HG03342 (cell line): ENCODE measurements at regions not wholly inside any gene's neighbourhood (a gene's known extent, or its start where the extent isn't known, plus 50 kb on each side); places are given as distances from the start of the nearest gene placed in this dataset.
"Not testable (repeated sequence)": the region's sequence is repeated elsewhere in the genome, so short reads cannot be mapped to it uniquely, and the experiment has no call there.

Experiments
- ATAC-seq: cut with Tn5 transposase; IDR thresholded peaks from one replicate; pipeline ENCODE4 v1.9.1; 2021; ENCODE audit warnings: mild to moderate bottlenecking, moderate library complexity; ENCODE audit not compliant: unreplicated experiment

DNA sequence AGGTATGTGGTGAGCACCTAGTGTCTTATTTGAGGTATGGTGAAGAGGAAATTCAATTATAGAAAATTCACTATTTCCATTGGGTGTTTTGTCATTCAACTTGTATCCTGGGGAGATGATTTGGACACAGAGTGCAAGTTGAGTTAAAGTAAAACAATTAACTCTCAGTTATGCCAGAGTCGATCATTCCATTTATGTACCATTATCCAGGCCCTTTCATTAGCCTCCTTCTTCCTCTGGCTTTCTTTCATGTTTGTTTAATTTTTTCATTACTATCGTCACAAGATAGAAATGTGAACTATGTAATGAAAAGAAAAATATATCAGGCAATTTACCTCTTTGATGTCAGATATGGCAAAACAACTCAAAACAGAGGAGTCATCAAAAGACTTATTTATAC lies 1347.2 kb upstream of the NUDT12 start:
- ATAC-seq: no peak

DNA sequence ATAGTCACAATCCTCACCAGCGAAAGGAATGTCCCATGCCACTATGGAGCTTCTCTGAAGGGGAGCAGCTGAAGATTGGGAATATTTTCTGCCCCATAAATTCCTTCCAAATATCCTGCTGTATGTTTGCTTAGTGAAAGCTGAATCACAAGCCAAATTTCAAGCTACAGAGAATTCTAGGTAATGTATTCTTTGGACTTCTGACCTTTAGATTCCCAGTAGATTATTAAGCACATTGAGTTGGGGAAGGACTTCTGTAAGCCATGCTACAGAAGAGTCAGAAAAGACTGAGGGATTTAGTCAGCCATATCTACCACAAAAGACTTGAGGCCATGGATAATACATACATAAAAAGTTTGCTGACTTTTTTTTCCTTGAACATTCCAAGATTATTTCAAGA lies 1342.0 kb upstream of the NUDT12 start:
- ATAC-seq: no peak

DNA sequence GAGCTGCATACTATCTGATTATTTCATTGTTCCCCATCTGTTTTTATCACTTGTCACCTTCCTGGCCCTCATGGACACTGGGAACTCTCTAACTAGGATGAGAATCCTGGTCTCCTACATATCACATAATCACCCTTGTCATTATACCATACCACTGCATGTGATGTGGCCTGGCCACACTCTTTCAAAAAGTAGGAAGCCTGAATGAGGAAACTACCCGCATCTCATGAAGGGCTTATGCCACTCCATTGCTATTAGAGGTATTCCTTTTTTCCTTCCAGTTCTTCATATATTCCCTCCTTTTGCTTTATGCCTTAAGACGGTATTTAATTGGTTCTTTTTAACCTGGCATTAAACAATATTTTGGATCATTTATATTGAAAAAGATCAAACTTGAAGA lies 1341.4 kb upstream of the NUDT12 start:
- no peak for ATAC-seq

DNA sequence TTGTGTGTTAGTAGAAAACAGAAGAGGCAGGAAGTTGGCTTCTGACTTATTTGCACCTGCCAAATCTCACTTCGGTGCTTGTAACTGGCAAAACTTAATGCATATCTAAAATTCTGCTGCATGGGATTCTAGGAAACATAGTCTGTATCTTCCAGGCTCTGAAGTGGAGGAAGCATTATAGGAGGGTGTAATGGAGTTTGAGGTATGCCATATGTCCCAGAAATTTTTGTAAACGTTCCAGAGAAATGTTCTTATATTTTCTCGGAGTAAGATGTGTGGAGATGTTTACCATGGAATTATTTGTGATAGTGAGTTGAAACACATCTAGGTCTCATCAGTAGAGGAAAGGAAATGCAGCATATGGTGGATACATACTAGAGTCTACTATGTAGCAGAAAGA lies 1329.0 kb upstream of the NUDT12 start:
- ATAC-seq: no peak

DNA sequence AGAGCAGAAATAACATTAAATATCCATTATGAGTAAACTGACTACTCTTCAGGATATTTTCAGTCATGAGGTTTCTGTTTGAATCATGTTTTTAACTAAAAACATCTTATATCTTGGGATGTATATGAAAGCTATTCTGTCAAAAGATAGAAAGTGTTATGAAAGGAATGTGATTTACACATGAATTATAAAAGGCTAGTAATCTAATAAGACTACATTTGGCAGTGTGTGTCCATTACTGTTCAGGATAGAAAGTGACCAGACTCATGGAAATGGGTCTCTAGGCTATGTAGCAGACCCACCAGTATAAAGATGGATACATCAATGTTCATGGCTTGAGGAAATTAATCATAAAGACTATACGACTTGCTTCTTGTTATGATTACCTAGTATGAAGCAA lies 1328.2 kb upstream of the NUDT12 start:
- no peak for ATAC-seq

DNA sequence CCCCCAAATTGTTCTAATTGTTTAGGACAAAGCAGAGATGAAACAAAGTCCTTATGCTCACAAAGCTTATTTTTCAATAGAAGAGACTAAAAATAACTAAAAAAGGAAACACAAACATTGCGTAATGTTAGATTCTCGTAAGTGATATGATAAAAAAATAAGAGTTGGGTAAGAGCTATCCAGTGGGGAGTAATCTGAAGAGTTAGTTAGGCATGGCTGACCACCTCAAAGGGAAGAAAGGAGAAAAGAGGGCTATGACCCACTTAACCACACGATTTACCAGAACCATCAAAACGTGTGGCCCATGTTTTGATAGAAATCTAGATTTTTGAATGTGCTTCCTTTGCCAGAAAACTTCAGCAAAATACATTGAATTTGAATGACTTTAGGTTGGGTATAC lies 1296.8 kb upstream of the NUDT12 start:
- no peak for ATAC-seq

DNA sequence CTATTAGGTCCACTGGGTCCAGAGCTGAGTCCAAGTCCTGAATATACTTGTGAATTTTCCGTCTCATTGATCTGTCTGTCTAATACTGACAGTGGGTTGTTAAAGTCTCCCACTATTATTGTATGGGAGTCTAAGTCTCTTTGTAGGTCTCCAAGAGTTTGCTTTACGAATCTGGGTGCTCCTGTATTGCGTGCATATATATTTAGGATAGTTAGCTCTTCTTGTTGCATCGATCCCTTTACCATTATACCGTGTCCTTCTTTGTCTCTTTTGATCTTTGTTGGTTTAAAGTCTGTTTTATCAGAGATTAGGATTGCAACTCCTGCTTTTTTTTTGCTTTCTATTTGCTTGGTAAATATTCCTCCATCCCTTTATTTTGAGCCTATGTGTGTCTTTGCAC lies 1289.5 kb upstream of the NUDT12 start:
- not testable (repeated sequence) for ATAC-seq

DNA sequence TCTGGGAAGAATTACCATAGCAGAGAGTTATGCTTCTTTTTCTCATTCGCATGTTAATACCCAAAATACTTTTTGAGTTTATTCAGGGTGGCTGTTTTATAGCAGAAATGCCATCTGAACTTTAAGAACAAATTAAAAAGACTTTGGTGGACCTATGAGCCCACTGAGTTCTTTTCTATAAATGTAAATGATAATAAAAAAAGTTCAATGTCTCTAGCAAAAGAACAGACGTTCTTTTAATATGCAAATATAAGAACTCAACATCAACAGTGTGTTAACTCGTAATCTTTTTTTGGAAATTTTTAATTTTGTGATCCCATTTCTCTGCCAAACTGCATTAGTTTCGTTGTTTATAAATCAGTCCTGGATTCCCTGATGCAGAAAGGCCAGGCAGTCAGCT lies 1283.0 kb upstream of the NUDT12 start:
- no peak for ATAC-seq

DNA sequence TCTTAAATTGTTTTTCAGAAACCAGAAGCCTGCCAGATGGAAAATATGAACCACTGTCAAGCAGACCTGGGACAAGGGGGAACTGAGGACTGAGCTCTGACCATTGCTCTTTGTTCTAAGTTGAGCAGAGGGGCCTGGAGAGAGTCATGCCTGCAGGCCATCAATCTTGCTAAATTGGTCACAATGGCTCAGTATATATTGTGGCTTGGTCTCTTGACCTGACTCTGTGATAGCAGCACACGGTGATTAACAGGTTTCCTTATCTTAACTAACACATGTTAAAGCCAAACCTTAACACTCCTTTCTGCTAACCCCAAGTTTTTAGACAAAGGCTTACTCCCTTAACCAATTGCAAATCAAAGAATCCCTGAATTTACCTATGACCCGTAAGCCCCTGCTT lies 1281.2 kb upstream of the NUDT12 start:
- ATAC-seq: no peak

DNA sequence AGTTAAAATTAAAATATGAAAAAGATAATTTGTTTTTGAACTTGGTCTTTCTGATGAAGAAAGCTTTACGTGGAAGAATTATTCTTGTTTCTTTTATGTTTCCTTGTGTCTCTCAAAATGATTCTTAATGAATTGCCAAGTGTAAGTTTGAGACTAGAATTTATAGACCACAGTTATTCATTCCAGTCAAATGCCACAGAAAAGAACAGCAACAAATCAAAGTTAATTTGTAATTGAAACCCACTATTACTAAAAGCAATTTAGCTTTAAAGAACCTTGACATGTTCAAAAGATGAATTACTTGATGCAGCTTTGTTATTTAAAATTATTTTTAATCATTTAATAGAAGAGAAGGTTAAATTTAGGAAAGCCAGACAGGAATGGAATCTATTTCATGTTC lies 1277.7 kb upstream of the NUDT12 start:
- ATAC-seq: no peak

DNA sequence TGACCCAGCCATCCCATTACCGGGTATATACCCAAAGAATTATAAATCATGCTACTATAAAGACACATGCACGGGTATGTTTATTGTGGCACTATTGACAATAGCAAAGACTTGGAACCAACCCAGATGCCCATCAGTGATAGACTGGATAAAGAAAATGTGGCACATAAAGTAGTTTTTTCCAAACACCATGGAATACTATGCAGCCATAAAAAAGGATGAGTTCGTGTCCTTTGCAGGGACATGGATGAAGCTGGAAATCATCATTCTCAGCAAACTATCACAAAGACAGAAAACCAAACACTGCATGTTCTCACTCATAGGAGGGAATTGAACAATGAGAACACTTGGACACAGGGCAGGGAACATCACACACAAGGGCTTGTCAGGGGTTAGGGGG lies 1268.9 kb upstream of the NUDT12 start:
- not testable (repeated sequence) for ATAC-seq

DNA sequence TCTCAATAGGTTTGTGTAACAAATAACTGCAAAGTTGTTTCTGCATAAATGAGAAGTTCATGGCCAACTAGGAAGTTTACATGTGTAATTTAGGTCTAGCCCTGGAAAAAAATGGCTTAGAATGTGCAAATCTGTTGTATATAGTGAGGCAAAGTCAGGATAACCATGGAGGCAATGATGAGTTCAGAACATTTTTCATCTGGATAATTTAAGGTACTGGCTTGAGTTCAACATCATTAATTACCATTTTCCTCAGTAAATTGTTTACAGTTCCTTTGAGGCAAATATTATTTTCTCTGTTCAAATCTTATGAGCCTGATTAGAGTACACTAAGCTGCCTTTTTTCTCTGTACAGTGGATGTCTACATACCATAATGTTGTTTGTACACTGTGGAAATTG lies 1259.0 kb upstream of the NUDT12 start:
- no peak for ATAC-seq

DNA sequence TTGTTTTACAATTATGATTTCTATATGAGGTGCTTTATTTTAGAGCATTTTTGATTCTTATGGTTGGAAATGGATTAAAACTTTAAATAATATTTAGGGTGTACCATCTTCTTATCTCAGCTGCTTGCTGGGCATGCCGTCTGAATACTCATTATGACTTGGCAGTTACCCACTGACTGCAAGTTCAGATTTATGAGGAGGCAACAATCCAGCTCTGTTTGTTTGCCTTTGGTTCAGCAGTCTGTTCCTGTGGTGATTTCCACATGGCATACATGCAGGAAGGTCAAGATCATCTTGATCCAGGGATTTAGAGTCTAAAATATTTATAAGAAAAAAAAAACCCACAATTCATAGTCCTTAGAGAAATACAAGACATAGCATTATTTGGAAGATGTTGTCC lies 1254.5 kb upstream of the NUDT12 start:
- no peak for ATAC-seq

DNA sequence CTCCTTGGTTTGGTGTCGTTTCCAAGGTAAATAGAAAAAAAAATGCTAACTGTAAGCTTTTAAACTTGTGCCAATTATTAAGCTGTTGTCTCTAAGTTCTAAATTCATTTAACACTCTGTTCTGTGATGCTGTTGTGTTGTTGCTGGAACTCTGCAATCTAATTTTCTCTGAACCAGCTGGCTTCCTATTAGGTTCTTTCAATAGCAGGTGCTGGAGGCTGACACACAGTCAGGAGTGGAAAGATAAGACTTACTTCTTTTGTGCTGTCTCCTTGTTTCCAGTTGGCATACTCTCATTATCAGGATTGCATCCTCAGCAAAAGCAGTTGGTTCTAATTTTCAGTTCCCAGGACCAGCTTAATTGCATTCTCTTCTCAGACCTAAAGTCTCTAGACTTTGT lies 1252.6 kb upstream of the NUDT12 start:
- ATAC-seq: no peak

DNA sequence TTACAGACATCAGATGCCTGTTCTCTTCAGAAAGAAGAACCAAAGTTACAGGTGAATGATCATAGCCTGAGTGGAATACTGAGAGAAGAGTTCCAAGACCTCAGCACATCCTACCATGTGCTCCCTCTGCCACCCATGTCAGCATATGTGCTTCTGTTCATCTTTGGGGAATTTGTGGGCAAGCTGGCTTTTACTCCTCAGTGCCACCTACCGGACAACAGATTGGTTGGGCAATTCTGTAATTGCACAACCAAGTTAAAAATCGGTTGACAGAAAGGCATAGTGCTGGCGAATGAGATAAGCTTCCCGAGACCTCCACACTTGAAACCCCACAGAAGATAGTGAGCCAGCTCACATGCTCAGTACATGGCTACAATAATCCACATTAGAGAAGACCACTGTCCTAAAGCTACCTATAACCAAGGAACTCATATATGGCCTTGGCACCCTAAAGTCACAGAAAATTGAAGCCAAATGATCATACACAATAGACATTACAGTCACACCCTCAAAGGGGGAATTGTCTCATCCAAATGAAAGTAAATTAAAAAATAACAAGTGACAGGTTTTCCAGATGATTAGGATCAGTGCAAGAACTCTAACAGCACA lies 1238.0 kb upstream of the NUDT12 start:
- ATAC-seq: no peak

DNA sequence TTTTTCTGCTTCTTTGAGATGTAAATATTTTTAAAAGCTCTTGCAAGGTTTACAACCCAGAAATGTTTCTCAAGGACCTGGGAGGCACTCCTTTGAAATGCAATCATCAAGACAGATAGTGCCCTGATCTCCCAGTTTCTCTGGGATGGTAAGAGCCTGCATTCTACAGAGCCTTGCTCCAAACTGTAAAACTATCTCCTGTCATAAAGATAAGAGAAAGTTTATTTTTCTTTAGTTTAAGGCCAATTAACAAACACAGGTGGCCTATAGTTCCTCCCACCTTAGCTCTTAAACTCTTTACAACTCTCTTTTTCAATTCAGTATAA lies 1231.1 kb upstream of the NUDT12 start:
- no peak for ATAC-seq

DNA sequence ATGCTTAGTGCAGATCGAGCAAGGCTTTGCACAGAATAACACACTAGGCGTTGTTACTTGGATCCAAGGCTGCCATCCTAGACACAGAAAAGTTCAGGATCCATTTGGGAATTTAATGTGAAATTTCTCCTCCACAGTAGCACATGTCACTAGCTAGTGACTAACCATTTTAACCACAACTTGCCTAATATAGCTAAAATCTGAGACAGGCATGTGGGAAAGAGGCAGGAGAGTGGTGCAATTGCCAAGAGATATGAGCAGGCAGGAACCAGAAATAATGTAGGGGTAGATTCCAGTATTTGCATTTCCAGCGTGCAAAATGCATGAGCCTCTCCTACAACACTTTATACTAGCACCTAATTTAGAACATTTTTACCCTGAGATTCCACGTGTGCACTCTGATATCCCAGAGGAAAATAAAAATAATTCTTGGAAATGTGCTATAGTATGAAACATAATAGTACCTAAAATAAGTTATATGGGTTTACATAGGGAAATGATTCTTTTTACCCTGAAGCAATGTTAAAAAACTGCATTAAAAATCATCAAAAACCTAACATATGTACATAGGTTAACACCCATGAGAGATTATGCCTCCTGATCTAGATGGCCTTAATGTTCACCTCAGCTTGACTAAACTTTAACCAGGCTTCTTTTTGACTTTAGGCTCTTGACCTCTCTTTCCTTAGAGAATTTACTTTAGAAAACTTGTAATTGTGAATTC lies 1230.6 kb upstream of the NUDT12 start:
- ATAC-seq: no peak

DNA sequence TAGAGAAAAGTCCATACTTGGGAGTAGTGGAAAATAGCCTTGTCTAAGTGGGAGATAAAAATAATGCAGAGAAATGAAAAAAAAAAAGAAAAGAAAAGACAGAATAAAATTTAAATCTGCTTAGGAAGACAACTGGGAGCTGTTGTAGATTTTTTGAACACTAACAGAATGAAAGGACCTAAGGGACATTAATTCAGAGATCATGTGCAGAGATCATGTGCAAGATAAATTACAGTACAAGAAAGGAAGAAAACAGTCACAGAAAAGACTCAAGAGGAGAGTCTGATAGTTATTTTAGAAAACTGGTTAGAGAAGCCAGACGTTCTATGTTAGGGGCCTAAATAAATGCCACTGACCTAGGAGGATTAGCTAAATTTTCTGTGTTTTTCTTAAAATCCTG lies 1226.8 kb upstream of the NUDT12 start:
- no peak for ATAC-seq

DNA sequence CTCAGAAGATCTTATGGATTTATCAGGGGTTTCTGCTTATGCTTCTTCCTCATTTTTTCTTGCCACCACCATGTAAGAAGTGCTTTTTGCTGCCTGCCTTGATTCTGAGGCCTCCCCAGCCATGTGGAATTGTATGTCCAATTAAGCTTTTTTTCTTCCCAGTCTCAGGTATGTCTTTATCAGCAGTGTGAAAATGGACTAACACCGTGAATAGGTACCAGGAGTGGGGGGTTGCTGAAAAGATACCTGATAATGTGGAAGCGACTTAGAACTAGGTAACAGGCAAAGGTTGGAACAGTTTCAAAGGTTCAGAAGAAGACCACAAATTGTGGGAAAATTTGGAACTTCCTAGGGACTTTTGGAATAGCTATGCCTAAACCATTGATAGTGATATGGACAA lies 1222.5 kb upstream of the NUDT12 start:
- ATAC-seq: no peak

DNA sequence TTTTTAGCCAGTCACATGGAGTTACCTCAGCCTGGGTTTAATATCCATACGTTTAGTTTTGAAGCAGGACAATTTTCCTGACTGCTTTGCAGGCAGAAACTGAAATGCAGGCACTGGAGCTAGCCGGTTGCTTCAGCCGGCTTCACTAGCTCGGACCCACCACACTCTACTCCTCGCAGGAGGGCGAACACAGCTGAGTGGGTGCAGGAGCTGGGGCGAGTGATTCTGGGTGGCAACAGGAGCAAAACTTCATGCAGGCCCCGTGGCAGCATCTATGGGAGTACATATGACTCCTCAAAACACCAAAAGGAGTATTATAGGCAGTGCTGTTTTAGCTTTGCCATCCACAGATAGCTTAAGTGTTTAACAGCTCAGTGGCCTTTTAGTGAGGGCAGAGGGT lies 1211.8 kb upstream of the NUDT12 start:
- ATAC-seq: no peak

DNA sequence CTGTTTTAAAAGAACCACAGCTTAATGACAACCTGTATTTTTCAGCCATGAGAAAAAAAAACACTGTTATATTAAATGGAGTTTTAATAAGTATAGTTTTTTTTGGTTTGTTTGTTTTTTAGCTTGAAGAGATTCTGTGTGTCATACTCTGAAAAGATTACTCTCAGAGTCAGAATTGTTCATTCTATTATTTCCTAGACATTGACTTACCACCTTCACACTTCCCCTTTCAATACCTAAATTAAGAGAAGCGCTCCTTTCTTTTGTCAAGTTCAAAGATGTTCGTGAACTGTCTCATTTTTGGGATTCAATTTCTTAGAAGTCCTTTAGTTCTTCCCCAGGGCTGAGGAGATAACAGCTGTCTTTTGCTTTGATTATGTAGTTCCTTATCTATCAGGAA lies 1201.6 kb upstream of the NUDT12 start:
- ATAC-seq: no peak

DNA sequence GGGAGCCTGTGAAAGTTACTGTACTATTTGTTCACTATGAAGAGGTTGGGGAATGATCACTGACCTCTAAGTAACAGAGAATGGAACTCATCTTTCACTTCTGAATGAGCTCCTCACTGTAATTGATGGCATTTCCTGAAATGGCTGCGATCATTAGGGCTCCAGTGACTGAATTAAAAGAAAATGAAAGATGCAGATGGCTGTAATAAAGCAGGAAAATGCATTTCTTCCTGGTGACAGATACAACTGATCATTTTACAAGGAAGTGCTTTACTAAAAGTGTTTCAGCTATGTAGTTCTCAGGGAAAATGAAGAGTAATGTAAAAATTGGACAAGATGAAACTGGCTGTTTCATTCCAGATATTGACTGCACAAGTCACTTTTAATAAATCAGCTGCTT lies 1200.6 kb upstream of the NUDT12 start:
- ATAC-seq: no peak

DNA sequence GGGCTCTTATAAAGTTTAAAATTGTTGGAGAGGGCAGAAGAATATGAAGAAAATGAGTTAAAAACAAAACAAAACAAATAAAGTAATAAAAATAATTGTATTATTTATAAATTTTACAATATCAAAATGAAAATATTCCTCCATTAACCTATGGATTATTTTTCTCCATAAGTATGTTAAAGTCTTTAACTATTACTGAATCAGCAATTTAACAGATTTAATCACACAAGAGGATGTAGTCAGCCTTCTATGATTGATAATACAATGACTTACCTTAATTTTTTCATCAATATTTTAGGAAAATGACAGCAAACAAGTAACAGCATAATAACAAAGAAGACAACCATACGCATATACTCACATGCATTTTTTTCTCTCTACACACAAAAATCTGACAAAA lies 1195.3 kb upstream of the NUDT12 start:
- no peak for ATAC-seq
